Dendritic cell treated with granulocyte-macrophage colony-stimulating factor and Interleukin-4, amounts not matched to agents 40 ng/mL and 50 ng/mL, for 4 days (primary cell): ENCODE measurements at regions not wholly inside any gene's neighbourhood (a gene's known extent, or its start where the extent isn't known, plus 50 kb on each side); places are given as distances from the start of the nearest gene placed in this dataset.
A peak's percentile ranks its signal among the peaks of the same experiment; 100 is the strongest.

Source experiments
- H3K27ac Mint-ChIP-seq: one replicate; pipeline ENCODE4 v1.8.0; 2022; ENCODE audit warnings: mild to moderate bottlenecking, mixed read lengths
- H3K27me3 Mint-ChIP-seq: one replicate; pipeline ENCODE4 v1.8.0; 2022; ENCODE audit warnings: mild to moderate bottlenecking, mixed read lengths
- H3K36me3 Mint-ChIP-seq: one replicate; pipeline ENCODE4 v1.8.0; 2022; ENCODE audit warnings: low read depth, mixed read lengths
- H3K4me1 Mint-ChIP-seq: one replicate; pipeline ENCODE4 v1.8.0; 2022; ENCODE audit warnings: low read depth, mixed read lengths
- H3K4me3 Mint-ChIP-seq: one replicate; pipeline ENCODE4 v1.8.0; 2022; ENCODE audit warnings: mild to moderate bottlenecking, moderate library complexity, mixed read lengths
- H3K9me3 Mint-ChIP-seq: one replicate; pipeline ENCODE4 v1.8.0; 2022; ENCODE audit warnings: mixed read lengths
- intact Hi-C: fragments of 100-400 bp; cut with micrococcal nuclease; formaldehyde crosslinking; loops from one replicate; pipeline ENCODE4 v1.15.0; 2022

DNA sequence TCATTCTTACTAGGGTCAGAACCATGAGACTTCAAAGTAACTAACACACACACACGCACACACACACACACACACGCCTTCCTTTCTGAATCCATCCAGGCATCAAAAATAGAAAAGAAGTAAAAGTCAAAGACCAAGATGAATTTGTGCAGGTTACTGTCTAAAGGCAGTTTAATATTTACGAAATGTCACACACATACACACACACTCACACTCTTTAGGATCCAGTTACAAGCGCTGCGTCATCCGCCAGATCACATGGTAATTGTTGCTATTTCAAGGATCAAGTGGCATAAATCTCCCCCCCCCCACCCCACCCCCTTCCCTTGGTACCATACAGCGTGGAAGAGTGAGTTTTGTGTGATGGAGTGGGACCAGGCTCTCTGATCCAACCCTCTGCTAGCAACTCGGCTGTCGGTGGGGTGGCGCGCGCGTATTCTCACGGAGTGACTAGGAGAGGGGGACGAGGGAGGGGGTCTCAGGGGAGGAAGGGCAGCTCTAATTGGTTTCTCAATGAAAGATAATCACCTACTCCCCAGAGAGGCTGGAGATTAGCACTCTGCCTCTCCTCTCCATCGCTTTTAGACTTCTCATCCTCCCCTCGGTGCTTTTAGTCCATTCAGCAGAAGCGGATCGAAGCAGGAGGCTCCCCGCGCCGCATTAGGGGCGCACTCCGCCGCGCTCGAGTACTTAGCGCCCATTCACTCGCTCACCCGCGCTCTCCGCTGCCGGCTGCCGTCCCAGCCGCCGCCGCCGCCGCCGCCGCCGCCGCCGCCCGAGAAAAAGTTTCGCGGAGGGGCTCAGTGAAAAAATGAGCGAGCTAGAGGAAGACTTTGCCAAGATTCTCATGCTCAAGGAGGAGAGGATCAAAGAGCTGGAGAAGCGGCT, 83.5 kb upstream of the PRKG1 start:
- Mint-ChIP-seq H3K9me3 (no peaks in the 10 kb centered on the region), H3K4me1 (peaks cover 15% of the 10 kb centered on the region), H3K27me3 (peaks cover 46% of the 10 kb centered on the region), H3K4me3 (peak overlapping the region; percentile 70), H3K36me3 (no peaks in the 10 kb centered on the region), H3K27ac (no peak overlapping the region)
- intact Hi-C loops = no loop called here

DNA sequence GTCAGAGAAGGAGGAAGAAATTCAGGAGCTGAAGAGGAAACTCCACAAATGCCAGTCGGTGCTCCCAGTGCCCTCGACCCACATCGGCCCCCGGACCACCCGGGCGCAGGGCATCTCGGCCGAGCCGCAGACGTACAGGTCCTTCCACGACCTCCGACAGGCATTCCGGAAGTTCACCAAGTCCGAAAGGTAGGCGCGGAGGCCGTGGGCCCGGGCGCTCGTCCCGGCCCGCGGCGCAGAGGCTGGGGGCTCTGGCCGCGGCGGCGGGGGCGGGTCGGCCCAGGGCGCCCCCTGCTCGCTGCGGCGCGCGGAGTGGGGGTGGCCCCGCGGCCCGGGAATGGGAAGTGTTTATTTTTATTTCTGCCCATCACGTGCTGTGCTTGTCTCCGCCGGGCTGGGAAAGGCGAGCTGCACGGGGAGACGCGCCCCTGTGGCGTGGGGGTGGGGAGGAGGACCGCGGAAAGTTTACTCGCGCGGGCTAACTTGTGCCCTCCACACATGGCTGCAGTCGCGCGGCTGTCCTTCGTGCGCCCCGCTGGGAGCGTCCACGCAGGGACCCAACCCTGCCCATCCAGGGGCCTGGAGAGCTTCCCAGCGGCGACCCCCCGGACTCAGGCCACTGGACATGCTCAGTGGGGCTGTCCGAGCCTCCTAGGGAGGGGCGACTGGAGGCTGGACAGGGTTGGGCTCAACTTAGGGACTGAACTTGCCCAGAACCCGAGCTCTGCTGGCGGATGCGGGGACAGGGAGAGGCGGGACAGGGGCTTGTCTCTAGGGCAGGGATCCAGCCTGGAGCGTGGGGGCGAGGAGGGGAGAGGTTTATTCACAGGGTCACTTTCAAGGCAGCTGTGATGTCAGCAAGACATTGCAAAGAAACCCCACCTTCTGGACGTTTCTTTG, 82.6 kb upstream of the PRKG1 start:
- H3K9me3 Mint-ChIP-seq = no peaks in the 10 kb centered on the region
- H3K4me3 Mint-ChIP-seq = peak overlapping the region; percentile 70
- intact Hi-C loops = no loop called here
- peaks cover 48% of the 10 kb centered on the region for H3K27me3 Mint-ChIP-seq
- no peaks in the 10 kb centered on the region for H3K36me3 Mint-ChIP-seq
- H3K4me1 Mint-ChIP-seq = peaks cover 15% of the 10 kb centered on the region
- H3K27ac Mint-ChIP-seq = no peak overlapping the region

DNA sequence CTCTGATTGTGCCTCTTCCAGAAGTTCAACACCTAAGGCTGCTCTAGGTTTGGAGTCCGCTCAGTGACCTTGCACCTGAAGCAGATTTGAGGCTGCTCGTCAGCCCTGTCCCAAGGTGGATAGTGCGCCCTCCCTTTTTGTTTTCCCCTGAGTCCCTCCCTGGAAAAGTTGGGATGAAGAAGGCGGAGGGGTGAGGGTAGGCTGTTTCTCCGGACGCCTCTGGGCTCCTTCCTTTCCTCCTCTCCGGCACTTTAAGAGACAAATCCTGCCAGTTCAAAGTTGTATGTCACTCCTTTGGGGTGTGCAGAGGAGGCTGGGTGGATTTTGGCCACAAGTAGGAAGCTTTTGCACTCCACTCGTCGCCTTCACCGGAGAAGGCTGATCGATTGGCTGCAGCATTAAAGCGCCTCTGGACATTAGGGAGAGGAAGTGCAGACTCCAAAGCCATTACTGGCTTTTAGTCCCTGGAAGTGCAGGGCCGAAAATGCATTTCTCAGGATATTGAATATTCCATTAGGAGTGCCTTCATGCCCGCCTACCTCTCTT, 81.9 kb upstream of the PRKG1 start:
- intact Hi-C loops = no loop called here
- Mint-ChIP-seq H3K36me3 (no peaks in the 10 kb centered on the region), H3K4me3 (no peak overlapping the region)

DNA sequence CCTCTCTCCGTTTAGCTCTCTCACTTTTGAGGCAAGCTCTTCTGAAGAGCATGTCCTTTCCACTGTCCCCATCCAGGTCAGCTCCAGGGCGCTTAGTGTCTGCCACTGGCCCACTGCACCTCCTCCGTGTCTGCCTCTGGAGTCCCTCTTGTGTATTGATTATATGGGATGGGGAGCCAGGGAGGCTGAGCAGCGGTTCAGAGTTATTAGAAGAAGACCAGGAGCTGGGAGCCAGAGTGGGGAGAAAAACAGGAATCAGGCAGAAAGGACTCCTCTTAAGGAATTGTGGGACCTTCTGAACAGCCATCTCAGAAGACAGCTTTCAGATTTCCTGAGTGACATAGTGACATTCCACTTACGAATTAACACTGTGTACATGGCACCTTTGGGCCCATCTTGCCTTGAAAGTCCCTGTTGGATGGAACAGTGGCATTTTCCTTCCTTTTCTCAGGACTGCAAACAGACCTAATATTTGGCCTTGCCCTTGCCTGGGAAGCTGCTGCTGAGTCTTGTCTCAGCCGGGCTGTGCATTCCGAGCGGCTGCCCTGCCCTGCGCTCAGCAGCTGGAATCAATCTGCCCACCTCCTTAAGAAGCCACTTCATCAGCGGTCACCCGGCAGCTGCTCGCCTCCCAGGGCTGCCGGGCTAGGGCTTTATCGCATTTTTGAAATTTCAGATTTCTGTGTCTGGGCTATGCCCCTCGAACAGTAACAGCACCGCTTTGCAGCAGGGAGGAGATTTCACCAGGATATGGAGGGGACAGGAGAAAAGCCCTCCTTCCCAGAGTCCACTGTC, 81.1 kb upstream of the PRKG1 start:
- no peak overlapping the region for H3K27ac Mint-ChIP-seq
- peaks cover 15% of the 10 kb centered on the region for H3K4me1 Mint-ChIP-seq
- H3K36me3 Mint-ChIP-seq = no peaks in the 10 kb centered on the region
- intact Hi-C loops = no loop called here
- H3K4me3 Mint-ChIP-seq = no peak overlapping the region
- no peaks in the 10 kb centered on the region for H3K9me3 Mint-ChIP-seq
- H3K27me3 Mint-ChIP-seq = peaks cover 50% of the 10 kb centered on the region

More for the DNA sequence above, 81.9 kb upstream of the PRKG1 start:
- no peak overlapping the region for H3K27ac Mint-ChIP-seq
- H3K27me3 Mint-ChIP-seq = peaks cover 49% of the 10 kb centered on the region
- H3K9me3 Mint-ChIP-seq = no peaks in the 10 kb centered on the region
- peaks cover 15% of the 10 kb centered on the region for H3K4me1 Mint-ChIP-seq

DNA sequence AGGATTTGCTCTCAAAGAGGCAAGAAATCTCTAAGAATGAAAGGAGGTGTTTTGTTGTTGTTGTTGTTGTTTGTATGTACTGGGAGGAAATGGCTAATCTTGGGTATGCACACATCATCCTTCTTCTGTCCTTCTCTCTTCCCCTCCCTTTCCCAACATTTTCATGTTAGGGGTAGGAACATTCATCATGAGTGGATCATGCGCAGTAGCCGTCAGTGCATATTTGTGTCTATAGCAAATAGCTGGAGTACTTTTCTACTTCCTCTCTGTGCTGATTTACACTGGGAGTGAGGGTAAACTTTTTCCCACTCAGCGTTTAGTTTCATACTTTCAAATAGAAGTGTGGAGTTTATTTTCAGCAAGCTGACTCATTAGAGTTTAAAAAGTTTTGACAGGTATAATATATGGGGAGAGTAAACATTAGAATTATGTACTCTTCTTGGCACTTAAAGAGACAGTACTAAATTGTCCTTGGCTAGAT, 80.5 kb upstream of the PRKG1 start:
- Mint-ChIP-seq H3K9me3 (no peaks in the 10 kb centered on the region), H3K4me1 (peaks cover 15% of the 10 kb centered on the region)

DNA sequence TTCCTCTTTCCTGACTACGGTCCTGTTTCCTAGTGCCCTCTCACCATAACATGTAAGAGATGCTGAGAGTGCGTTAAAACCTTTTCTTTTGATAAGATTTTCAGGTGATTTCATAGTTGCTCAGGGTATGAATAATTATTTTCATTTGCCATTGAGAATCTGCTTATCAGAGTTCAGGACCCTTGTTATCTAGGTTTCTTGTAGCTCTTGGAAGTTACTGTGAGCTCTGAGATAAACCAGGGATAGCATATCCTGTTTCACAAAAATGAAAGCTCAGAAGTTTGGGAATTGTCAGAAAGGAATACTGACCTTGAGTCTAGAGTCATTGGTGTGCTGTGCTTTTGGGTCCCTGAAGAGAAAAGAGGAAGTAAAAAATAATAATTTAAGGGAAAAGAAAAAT, 76.8 kb upstream of the PRKG1 start:
- no peak overlapping the region for H3K27ac Mint-ChIP-seq
- no peak overlapping the region for H3K4me3 Mint-ChIP-seq
- H3K36me3 Mint-ChIP-seq = no peaks in the 10 kb centered on the region
- peaks cover under 1% of the 10 kb centered on the region for H3K4me1 Mint-ChIP-seq
- peaks cover 22% of the 10 kb centered on the region for H3K27me3 Mint-ChIP-seq
- intact Hi-C loops = no loop called here
- no peaks in the 10 kb centered on the region for H3K9me3 Mint-ChIP-seq

More for the DNA sequence above, 80.5 kb upstream of the PRKG1 start:
- intact Hi-C loops = no loop called here
- Mint-ChIP-seq H3K4me3 (no peak overlapping the region), H3K27me3 (peaks cover 50% of the 10 kb centered on the region), H3K36me3 (no peaks in the 10 kb centered on the region), H3K27ac (no peak overlapping the region)

DNA sequence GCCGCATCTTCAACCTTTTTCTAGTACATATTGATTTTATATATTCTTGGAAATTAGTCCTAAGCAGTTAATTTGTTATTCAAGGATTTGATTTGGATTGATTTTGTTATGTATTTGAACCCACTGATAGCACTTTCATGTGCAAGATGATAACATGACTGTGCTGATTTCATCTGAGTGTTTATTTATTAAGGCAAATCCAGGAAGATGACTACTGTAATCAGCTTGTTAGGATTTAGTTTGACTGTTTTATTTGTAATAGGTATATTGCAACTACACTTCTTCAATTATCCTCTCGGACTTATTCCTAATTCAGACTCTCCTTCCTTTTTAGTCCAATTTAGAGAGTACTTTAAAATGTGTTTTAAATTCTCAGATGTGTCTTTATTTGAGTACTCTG, 75.1 kb upstream of the PRKG1 start:
- peaks cover 8% of the 10 kb centered on the region for H3K27me3 Mint-ChIP-seq
- no peaks in the 10 kb centered on the region for H3K9me3 Mint-ChIP-seq
- no peak overlapping the region for H3K4me3 Mint-ChIP-seq
- no peaks in the 10 kb centered on the region for H3K4me1 Mint-ChIP-seq
- intact Hi-C loops = no loop called here
- no peak overlapping the region for H3K27ac Mint-ChIP-seq
- no peaks in the 10 kb centered on the region for H3K36me3 Mint-ChIP-seq

DNA sequence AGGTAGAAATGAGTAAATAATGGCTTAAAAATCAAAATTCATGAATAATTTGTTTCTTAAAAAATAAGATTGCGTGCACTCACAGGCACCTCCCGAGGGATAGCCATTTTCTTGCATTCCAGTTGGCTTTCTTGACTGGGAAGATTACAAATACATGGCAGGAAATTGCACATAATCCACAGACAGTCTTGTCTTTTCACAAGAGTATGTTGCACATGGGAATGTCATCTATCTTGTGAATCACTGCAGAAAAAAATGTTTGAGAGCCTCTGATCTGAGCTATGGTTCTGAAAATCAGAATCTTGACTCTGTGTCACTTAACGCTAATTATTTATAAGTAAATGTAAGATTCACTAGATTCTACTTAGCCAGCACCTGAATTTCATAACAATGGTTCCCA, 74.1 kb upstream of the PRKG1 start:
- no peak overlapping the region for H3K4me3 Mint-ChIP-seq
- intact Hi-C loops = no loop called here
- no peaks in the 10 kb centered on the region for H3K9me3 Mint-ChIP-seq
- peaks cover 4% of the 10 kb centered on the region for H3K27me3 Mint-ChIP-seq
- no peaks in the 10 kb centered on the region for H3K4me1 Mint-ChIP-seq
- no peak overlapping the region for H3K27ac Mint-ChIP-seq
- H3K36me3 Mint-ChIP-seq = no peaks in the 10 kb centered on the region

DNA sequence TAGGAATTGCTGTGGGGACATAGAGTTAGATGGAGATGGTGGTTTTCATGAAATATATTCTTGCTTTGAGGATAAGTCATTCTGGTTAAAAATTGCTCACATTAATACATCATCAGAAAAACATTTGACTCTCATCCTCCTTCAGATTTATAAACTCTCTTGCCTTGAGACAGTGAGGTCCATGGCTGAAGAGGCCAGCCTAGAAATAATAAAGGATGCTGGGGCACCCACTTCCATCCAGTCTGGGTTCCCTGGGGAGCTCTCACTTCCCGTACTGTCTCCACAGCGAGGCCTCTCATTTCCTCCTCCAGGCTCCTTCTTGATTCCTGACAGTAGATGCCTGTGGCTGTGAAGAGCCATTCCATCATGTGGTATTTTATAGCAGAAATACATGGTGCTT, 73.3 kb upstream of the PRKG1 start:
- H3K27me3 Mint-ChIP-seq = peaks cover 4% of the 10 kb centered on the region
- H3K9me3 Mint-ChIP-seq = no peaks in the 10 kb centered on the region
- no peaks in the 10 kb centered on the region for H3K4me1 Mint-ChIP-seq
- H3K36me3 Mint-ChIP-seq = no peaks in the 10 kb centered on the region
- no peak overlapping the region for H3K27ac Mint-ChIP-seq
- no peak overlapping the region for H3K4me3 Mint-ChIP-seq
- intact Hi-C loops = no loop called here

DNA sequence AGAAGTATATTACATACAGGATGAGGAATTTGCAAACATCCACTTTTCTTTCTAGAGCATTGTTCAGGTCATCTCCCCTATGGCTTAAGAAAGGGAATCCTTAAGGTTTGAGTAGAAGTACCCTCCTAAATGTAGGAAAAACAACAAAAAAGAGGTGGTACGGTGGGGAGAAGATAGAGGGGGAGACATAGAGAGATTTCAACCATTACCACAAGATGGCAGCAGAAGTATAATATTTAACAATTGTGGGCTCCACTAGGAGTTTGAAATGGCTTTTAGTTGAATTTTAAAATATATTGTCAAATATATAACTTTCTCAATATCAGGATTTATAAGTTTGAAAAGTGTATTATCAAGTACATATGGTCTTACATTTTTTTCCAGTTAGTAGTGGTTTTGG, 72.7 kb upstream of the PRKG1 start:
- intact Hi-C loops = no loop called here
- Mint-ChIP-seq H3K4me1 (no peaks in the 10 kb centered on the region), H3K36me3 (no peaks in the 10 kb centered on the region), H3K27me3 (peaks cover 3% of the 10 kb centered on the region), H3K4me3 (no peak overlapping the region), H3K27ac (no peak overlapping the region), H3K9me3 (no peaks in the 10 kb centered on the region)

DNA sequence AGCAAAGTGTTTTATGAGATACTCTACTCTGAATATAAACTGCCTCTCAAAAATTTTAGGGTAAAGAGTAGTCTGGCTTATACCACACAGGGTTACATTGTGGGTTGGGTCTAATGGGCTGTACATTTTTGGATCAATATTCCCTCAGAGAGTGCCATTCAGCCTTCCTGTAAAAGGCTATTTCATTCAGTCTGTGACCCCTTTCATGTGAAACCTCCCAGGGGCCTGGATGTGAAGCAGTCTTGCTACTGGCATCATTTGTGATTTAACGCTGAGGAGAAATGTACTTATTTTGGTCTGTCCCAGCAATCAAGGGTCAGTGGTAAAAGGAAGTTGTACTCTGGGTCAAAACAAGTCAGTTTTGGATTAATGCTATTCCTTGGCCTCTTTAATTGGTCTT, 71.8 kb upstream of the PRKG1 start:
- Mint-ChIP-seq H3K4me1 (no peaks in the 10 kb centered on the region), H3K9me3 (no peaks in the 10 kb centered on the region), H3K27ac (no peak overlapping the region), H3K4me3 (no peak overlapping the region), H3K27me3 (peaks cover 1% of the 10 kb centered on the region), H3K36me3 (no peaks in the 10 kb centered on the region)
- intact Hi-C loops = no loop called here

DNA sequence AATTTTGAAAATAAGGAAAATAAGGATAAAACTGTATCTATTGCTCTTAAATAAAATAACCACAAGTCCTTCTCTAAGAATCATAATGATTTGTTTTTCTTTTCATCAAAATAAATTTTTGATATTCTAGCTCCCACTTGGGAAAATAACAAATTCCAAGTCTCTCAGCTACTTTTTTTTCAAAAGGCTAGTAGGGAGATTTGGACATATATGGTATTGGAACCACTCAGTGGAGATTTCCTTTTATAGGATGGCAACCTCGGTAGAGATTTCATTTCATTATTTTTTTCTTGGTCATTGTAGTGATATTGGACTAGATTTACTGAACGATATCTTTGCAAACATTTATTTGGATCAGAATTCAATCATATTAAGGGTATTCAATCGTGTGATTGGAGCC, 69.5 kb upstream of the PRKG1 start:
- no peak overlapping the region for H3K4me3 Mint-ChIP-seq
- intact Hi-C loops = loop anchor here (5.0 kb wide), 1 partner anchor 953 kb away; no protein-coding TSS in a partner anchor

DNA sequence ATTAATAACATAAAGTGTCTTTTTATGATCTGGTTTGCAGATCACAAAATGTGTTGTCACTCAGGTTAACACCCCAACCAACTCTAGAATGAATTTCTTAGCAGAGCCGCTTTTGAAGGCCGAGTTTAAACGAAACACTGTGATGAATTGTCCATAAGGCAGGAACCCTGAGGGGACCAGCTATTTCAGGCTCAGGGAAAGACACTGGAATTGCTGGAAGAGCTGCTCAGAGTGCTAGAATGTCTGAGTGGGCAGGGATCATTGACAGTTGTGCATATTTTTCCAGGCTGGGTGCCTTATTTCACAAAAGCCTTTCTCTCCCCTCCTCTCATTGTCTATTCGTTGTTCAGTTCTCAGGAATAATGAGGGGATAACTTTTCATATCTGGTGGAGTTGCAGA, 68.7 kb upstream of the PRKG1 start:
- Mint-ChIP-seq H3K4me3 (no peak overlapping the region), H3K4me1 (no peaks in the 10 kb centered on the region), H3K27me3 (peaks cover 1% of the 10 kb centered on the region), H3K36me3 (no peaks in the 10 kb centered on the region), H3K9me3 (no peaks in the 10 kb centered on the region), H3K27ac (no peak overlapping the region)
- intact Hi-C loops = loop anchor here (5.0 kb wide), 1 partner anchor 952 kb away; no protein-coding TSS in a partner anchor

More for the DNA sequence above, 69.5 kb upstream of the PRKG1 start:
- Mint-ChIP-seq H3K4me1 (no peaks in the 10 kb centered on the region), H3K27me3 (peaks cover 1% of the 10 kb centered on the region), H3K27ac (no peak overlapping the region), H3K9me3 (no peaks in the 10 kb centered on the region), H3K36me3 (no peaks in the 10 kb centered on the region)
